ENCODE measurements at regions not wholly inside any gene's neighbourhood (a gene's known extent, or its start where the extent isn't known, plus 50 kb on each side); places are given as distances from the start of the nearest gene placed in this dataset.

DNA sequence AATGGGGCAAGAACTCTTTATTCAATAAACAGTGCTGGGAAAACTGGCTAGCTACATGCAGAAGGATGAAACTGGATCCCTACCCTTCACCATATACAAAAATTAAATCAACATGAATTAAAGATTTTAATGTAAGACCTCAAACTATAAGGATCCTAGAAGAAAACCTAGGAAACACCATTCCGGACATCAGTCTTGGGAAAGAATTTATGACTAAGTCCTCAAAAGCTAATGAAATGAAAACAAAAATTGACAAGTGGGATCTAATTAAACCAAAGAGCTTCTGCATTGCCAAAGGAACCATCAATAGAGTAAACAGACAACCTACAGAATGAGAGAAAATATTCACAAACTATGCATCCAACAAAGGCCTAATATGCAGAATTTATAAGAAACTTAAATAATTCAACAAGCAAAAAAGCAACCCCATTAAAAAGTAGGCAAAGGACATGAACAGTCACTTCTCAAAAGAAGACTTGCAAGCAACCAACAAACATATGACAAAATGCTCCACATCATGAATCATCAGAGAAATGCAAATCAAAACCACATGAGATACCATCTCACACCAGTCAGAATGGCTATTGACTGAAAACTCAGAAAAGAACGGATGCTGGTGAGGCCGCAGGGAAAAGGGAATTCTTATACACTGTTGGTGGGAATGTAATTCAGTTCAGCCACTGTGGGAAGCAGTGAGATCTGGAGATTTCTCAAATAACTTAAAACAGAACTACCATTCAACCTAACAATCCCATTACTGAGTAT lies 104.3 kb upstream of the MAP3K1 start:
- Histone ChIP-seq H3K36me3 (ENCODE audit: control insufficient read depth, insufficient read depth, low read length) (no peaks in the 10 kb centered on the region), H3K27me3 (ENCODE audit: control insufficient read depth, insufficient read depth, low read length) (no peaks in the 10 kb centered on the region), H3K4me3 (ENCODE audit: low read depth, low read length) (no peak overlapping the region)
- DNase-seq (ENCODE audit: low read depth), result peak; percentile 31
- TF ChIP-seq, protein P1, sequence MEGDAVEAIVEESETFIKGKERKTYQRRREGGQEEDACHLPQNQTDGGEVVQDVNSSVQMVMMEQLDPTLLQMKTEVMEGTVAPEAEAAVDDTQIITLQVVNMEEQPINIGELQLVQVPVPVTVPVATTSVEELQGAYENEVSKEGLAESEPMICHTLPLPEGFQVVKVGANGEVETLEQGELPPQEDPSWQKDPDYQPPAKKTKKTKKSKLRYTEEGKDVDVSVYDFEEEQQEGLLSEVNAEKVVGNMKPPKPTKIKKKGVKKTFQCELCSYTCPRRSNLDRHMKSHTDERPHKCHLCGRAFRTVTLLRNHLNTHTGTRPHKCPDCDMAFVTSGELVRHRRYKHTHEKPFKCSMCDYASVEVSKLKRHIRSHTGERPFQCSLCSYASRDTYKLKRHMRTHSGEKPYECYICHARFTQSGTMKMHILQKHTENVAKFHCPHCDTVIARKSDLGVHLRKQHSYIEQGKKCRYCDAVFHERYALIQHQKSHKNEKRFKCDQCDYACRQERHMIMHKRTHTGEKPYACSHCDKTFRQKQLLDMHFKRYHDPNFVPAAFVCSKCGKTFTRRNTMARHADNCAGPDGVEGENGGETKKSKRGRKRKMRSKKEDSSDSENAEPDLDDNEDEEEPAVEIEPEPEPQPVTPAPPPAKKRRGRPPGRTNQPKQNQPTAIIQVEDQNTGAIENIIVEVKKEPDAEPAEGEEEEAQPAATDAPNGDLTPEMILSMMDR (IDR thresholded peaks at IDR 0.05; ENCODE audit: insufficient read depth, low read length, poor library complexity, severe bottlenecking), result no peak

DNA sequence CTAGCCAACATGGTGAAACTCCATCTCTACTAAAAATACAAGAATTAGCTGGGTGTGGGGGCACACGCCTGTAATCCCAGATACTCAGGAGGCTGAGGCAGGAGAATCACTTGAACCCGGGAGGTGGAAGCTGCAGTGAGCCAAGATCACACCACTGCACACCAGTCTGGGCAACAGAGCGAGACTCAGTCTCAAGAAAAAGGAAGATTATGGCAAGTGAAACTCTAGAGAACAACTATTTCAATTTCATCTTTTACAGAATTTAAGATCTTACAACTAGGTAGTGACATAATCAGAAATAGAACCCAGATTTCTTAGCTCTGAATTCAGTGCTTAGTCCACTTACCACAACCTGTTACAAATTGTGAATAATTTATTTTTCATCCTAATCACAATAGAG lies 108.8 kb upstream of the MAP3K1 start:
- no peaks in the 10 kb centered on the region for H3K27me3 ChIP-seq (ENCODE audit: control insufficient read depth, insufficient read depth, low read length)
- DNase-seq (ENCODE audit: low read depth), result no peak
- no peaks in the 10 kb centered on the region for H3K36me3 ChIP-seq (ENCODE audit: control insufficient read depth, insufficient read depth, low read length)
- TF ChIP-seq, protein P1 (IDR thresholded peaks at IDR 0.05; ENCODE audit: insufficient read depth, low read length, poor library complexity, severe bottlenecking), result no peak
- no peak overlapping the region for H3K4me3 ChIP-seq (ENCODE audit: low read depth, low read length)

DNA sequence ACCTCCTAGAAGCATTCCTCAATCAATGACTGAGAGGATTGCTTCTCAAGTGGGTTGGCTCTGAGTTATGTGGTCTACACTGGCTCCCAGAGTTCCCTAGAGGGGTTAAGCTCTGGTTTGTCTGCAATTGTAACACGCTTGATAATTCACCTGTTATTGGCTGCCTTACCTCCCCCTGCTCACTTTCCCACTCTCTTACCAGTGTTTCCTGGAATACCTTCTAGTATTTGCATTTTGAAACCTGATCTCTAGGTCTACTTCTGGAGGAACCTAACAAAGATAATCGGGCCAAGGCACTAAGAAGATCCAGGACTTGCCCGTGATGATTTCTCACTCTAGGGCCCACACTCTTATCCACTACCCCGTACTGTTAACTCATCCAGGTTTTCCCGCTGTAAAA lies 110.1 kb upstream of the MAP3K1 start:
- TF ChIP-seq, protein P1 (IDR thresholded peaks at IDR 0.05; ENCODE audit: insufficient read depth, low read length, poor library complexity, severe bottlenecking), result no peak
- no peak for DNase-seq (ENCODE audit: low read depth)
- Histone ChIP-seq H3K36me3 (ENCODE audit: control insufficient read depth, insufficient read depth, low read length) (no peaks in the 10 kb centered on the region), H3K27me3 (ENCODE audit: control insufficient read depth, insufficient read depth, low read length) (no peaks in the 10 kb centered on the region), H3K4me3 (ENCODE audit: low read depth, low read length) (no peak overlapping the region)

DNA sequence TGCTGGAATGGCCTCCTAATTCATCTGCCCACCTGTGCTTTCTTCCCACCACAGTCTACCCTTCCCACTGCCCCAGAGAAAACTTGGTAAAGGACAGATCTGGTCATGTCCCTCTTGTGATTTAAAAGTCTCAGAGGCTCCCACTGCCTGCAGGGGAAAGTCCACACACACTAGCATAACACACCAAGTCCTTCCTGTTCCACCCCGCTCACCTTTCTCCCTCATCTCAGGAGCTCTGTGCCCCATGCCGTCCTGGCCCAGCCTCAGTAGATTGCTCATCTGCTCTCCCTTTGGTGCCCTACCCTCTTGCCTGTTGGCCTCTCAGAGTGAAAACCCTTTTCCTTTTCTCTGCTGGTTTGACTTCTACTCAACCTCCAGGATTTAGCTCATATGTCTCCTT lies 111.4 kb upstream of the MAP3K1 start:
- no peak overlapping the region for H3K4me3 ChIP-seq (ENCODE audit: low read depth, low read length)
- TF ChIP-seq, protein P1 (IDR thresholded peaks at IDR 0.05; ENCODE audit: insufficient read depth, low read length, poor library complexity, severe bottlenecking), result no peak

DNA sequence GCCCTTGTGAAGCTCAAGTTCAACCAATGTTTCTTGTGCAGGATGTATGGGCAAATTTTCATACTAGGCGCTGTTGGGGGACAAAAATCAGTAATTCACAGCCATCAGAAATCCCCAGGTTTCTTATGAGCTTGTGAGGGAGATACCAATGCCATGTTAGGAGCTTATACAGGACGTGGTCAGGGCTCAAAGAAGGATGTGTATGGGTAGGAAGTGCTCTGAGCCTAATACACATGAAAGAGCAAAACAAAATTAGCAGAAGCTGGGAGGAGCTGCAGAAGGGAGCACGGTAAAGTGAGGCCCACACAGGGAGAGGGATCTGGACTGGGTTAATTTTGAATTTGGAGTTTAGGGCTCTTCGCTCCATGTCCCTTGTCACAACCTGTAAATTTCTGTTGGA lies 114.6 kb upstream of the MAP3K1 start:
- Histone ChIP-seq H3K27me3 (ENCODE audit: control insufficient read depth, insufficient read depth, low read length) (no peaks in the 10 kb centered on the region), H3K36me3 (ENCODE audit: control insufficient read depth, insufficient read depth, low read length) (no peaks in the 10 kb centered on the region), H3K4me3 (ENCODE audit: low read depth, low read length) (no peak overlapping the region)
- no peak for DNase-seq (ENCODE audit: low read depth)
- TF ChIP-seq, protein P1 (IDR thresholded peaks at IDR 0.05; ENCODE audit: insufficient read depth, low read length, poor library complexity, severe bottlenecking), result no peak

More for the DNA sequence above, 111.4 kb upstream of the MAP3K1 start:
- no peak for DNase-seq (ENCODE audit: low read depth)
- H3K27me3 ChIP-seq (ENCODE audit: control insufficient read depth, insufficient read depth, low read length), result no peaks in the 10 kb centered on the region
- H3K36me3 ChIP-seq (ENCODE audit: control insufficient read depth, insufficient read depth, low read length), result no peaks in the 10 kb centered on the region

DNA sequence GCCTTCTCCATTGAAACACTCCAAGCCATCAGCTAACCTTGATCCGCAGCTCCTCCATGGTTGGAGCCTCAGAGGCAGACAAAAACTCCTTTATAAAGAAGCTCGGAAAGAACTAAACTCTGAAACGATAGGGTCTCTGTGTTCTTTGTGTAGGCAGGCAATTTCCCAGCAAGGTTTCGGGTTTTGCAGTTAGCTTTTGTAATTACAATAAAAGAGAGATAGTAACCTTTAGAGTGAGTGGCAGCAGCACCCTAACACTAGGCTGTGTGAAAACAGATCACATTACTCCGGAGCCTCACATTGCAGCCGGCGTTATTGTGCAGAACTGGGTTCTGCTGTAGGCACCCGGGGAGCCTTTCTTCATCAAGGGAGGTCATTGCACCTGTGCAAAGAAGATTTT lies 115.8 kb upstream of the MAP3K1 start:
- H3K27me3 ChIP-seq (ENCODE audit: control insufficient read depth, insufficient read depth, low read length), result no peaks in the 10 kb centered on the region
- H3K36me3 ChIP-seq (ENCODE audit: control insufficient read depth, insufficient read depth, low read length), result no peaks in the 10 kb centered on the region
- TF ChIP-seq, protein P1 (IDR thresholded peaks at IDR 0.05; ENCODE audit: insufficient read depth, low read length, poor library complexity, severe bottlenecking), result no peak
- no peak for DNase-seq (ENCODE audit: low read depth)
- H3K4me3 ChIP-seq (ENCODE audit: low read depth, low read length), result no peak overlapping the region
